ENCODE measurements at regions not wholly inside any gene's neighbourhood (a gene's known extent, or its start where the extent isn't known, plus 50 kb on each side); places are given as distances from the start of the nearest gene placed in this dataset.

GRCh38 chr6:51541847-51542246, 545.6 kb downstream of the PKHD1 start:
- DNase-seq (ENCODE audit: low read depth, low spot score), result no peak
- POLR2A ChIA-PET, result no interaction called here

GRCh38 chr6:51542475-51542874, 544.9 kb downstream of the PKHD1 start:
- H3K9me3 ChIP-seq (ENCODE audit: control insufficient read depth, insufficient read depth, low read length), result peaks cover 3% of the 10 kb centered on the region; the same call in 1 of the 2 replicates
- POLR2A ChIA-PET, result no interaction called here
- no peaks in the 10 kb centered on the region for H3K27me3 ChIP-seq (ENCODE audit: control insufficient read depth, insufficient read depth, low read length)
- no peak overlapping the region for H3K27ac ChIP-seq (ENCODE audit: low read depth, low read length)
- TF ChIP-seq CTCF (IDR thresholded peaks at IDR 0.05; ENCODE audit: low read depth, low read length), result no peak
- DNase-seq (ENCODE audit: low read depth, low spot score), result no peak
- H3K4me3 ChIP-seq (ENCODE audit: low read depth, low read length), result no peak overlapping the region
- CTCF ChIA-PET, result no interaction called here

More at GRCh38 chr6:51541847-51542246, 545.6 kb downstream of the PKHD1 start:
- CTCF ChIA-PET, result no interaction called here
- no peak overlapping the region for H3K27ac ChIP-seq (ENCODE audit: low read depth, low read length)
- H3K27me3 ChIP-seq (ENCODE audit: control insufficient read depth, insufficient read depth, low read length), result no peaks in the 10 kb centered on the region
- peaks cover 3% of the 10 kb centered on the region; the same call in 1 of the 2 replicates for H3K9me3 ChIP-seq (ENCODE audit: control insufficient read depth, insufficient read depth, low read length)
- no peak for TF ChIP-seq CTCF (IDR thresholded peaks at IDR 0.05; ENCODE audit: low read depth, low read length)
- no peak overlapping the region for H3K4me3 ChIP-seq (ENCODE audit: low read depth, low read length)

GRCh38 chr6:51550243-51550642, 537.2 kb downstream of the PKHD1 start:
- TF ChIP-seq CTCF (IDR thresholded peaks at IDR 0.05; ENCODE audit: low read depth, low read length), result no peak
- Histone ChIP-seq H3K27me3 (ENCODE audit: control insufficient read depth, insufficient read depth, low read length) (no peaks in the 10 kb centered on the region), H3K9me3 (ENCODE audit: control insufficient read depth, insufficient read depth, low read length) (peaks cover 10% of the 10 kb centered on the region), H3K4me3 (ENCODE audit: low read depth, low read length) (no peak overlapping the region), H3K27ac (ENCODE audit: low read depth, low read length) (no peak overlapping the region)
- CTCF ChIA-PET, result no interaction called here
- no peak for DNase-seq (ENCODE audit: low read depth, low spot score)
- POLR2A ChIA-PET, result no interaction called here

DNA sequence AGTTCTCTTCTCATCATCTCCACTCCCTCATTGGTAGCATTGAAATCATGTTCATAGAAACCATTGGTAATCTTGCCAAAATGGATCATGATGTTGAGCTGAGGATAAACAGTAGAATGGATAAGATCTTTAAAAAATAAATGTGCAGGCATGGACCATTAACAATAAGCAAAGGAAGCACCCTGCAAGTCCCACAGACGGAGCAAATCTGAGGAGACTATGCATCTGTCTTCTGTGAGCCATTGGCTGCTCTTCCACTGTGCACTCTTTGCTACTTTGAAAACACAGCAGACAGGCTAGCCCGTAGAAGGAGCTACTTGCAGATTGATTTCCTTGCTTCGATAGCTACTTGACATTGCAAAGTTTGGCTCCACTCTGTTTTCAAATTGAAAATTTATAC, 535.0 kb downstream of the PKHD1 start:
- TF ChIP-seq CTCF (IDR thresholded peaks at IDR 0.05; ENCODE audit: low read depth, low read length), result no peak
- ChIA-PET POLR2A (no interaction called here), CTCF (no interaction called here)
- H3K9me3 ChIP-seq (ENCODE audit: control insufficient read depth, insufficient read depth, low read length), result peaks cover 11% of the 10 kb centered on the region
- no peaks in the 10 kb centered on the region for H3K27me3 ChIP-seq (ENCODE audit: control insufficient read depth, insufficient read depth, low read length)
- DNase-seq (ENCODE audit: low read depth, low spot score), result no peak
- H3K4me3 ChIP-seq (ENCODE audit: low read depth, low read length), result no peak overlapping the region
- no peak overlapping the region for H3K27ac ChIP-seq (ENCODE audit: low read depth, low read length)

- Histone ChIP-seq H3K27ac (ENCODE audit: low read depth, low read length) (no peak overlapping the region), H3K9me3 (ENCODE audit: control insufficient read depth, insufficient read depth, low read length) (peaks cover 11% of the 10 kb centered on the region), H3K27me3 (ENCODE audit: control insufficient read depth, insufficient read depth, low read length) (no peaks in the 10 kb centered on the region), H3K4me3 (ENCODE audit: low read depth, low read length) (no peak overlapping the region)
- TF ChIP-seq CTCF (IDR thresholded peaks at IDR 0.05; ENCODE audit: low read depth, low read length), result no peak
- CTCF ChIA-PET, result no interaction called here
- POLR2A ChIA-PET, result no interaction called here
- DNase-seq (ENCODE audit: low read depth, low spot score), result no peak
Measured at GRCh38 chr6:51553246-51554015, 534.0 kb downstream of the PKHD1 start.

Measured in AG04450 (cell line).